ENCODE measurements at regions not wholly inside any gene's neighbourhood (a gene's known extent, or its start where the extent isn't known, plus 50 kb on each side); places are given as distances from the start of the nearest gene placed in this dataset.
"Not testable (repeated sequence)": the region's sequence is repeated elsewhere in the genome, so short reads cannot be mapped to it uniquely, and the experiment has no call there.

- H3K4me3 ChIP-seq (replicated peaks; ENCODE audit: low read depth, low read length) = no peak overlapping the region
- no peaks in the 10 kb centered on the region for H3K36me3 ChIP-seq (ENCODE audit: control insufficient read depth, insufficient read depth, low read length)
- no peak for TF ChIP-seq CTCF (IDR thresholded peaks at IDR 0.05; ENCODE audit: insufficient read depth, low read length, poor library complexity, severe bottlenecking)
- no peak for DNase-seq (ENCODE audit: extremely low read depth, insufficient read length)
- no peaks in the 10 kb centered on the region for H3K27me3 ChIP-seq (replicated peaks; ENCODE audit: control insufficient read depth, insufficient read depth, low read length)
These were observed 463.7 kb downstream of the TMEM135 start for GRCh38 chr11:87501388-87501787.

GRCh38 chr11:87494936-87495335 lies 457.2 kb downstream of the TMEM135 start:
- not testable (repeated sequence) for H3K4me3 ChIP-seq (replicated peaks; ENCODE audit: low read depth, low read length); H3K27me3 ChIP-seq (replicated peaks; ENCODE audit: control insufficient read depth, insufficient read depth, low read length); H3K36me3 ChIP-seq (ENCODE audit: control insufficient read depth, insufficient read depth, low read length); DNase-seq (ENCODE audit: extremely low read depth, insufficient read length)

- H3K4me3 ChIP-seq (replicated peaks; ENCODE audit: low read depth, low read length); H3K27me3 ChIP-seq (replicated peaks; ENCODE audit: control insufficient read depth, insufficient read depth, low read length); DNase-seq (ENCODE audit: extremely low read depth, insufficient read length); H3K36me3 ChIP-seq (ENCODE audit: control insufficient read depth, insufficient read depth, low read length): not testable (repeated sequence)
These were observed 456.3 kb downstream of the TMEM135 start for GRCh38 chr11:87494026-87494425.

GRCh38 chr11:87493516-87493915 lies 455.8 kb downstream of the TMEM135 start:
- no peak for DNase-seq (ENCODE audit: extremely low read depth, insufficient read length)
- H3K4me3 ChIP-seq (replicated peaks; ENCODE audit: low read depth, low read length) = no peak overlapping the region
- TF ChIP-seq CTCF (IDR thresholded peaks at IDR 0.05; ENCODE audit: insufficient read depth, low read length, poor library complexity, severe bottlenecking) = no peak
- H3K36me3 ChIP-seq (ENCODE audit: control insufficient read depth, insufficient read depth, low read length) = no peaks in the 10 kb centered on the region
- no peaks in the 10 kb centered on the region for H3K27me3 ChIP-seq (replicated peaks; ENCODE audit: control insufficient read depth, insufficient read depth, low read length)

- Histone ChIP-seq H3K27me3 (replicated peaks; ENCODE audit: control insufficient read depth, insufficient read depth, low read length) (no peaks in the 10 kb centered on the region), H3K36me3 (ENCODE audit: control insufficient read depth, insufficient read depth, low read length) (no peaks in the 10 kb centered on the region), H3K4me3 (replicated peaks; ENCODE audit: low read depth, low read length) (no peak overlapping the region)
- DNase-seq (ENCODE audit: extremely low read depth, insufficient read length) = no peak
- TF ChIP-seq CTCF (IDR thresholded peaks at IDR 0.05; ENCODE audit: insufficient read depth, low read length, poor library complexity, severe bottlenecking) = no peak
These were observed 453.6 kb downstream of the TMEM135 start for GRCh38 chr11:87491381-87491780.

GRCh38 chr11:87490671-87491070 lies 452.9 kb downstream of the TMEM135 start:
- no peak for DNase-seq (ENCODE audit: extremely low read depth, insufficient read length)
- TF ChIP-seq CTCF (IDR thresholded peaks at IDR 0.05; ENCODE audit: insufficient read depth, low read length, poor library complexity, severe bottlenecking) = no peak
- no peak overlapping the region for H3K4me3 ChIP-seq (replicated peaks; ENCODE audit: low read depth, low read length)
- no peaks in the 10 kb centered on the region for H3K27me3 ChIP-seq (replicated peaks; ENCODE audit: control insufficient read depth, insufficient read depth, low read length)
- no peaks in the 10 kb centered on the region for H3K36me3 ChIP-seq (ENCODE audit: control insufficient read depth, insufficient read depth, low read length)

- H3K27me3 ChIP-seq (replicated peaks; ENCODE audit: control insufficient read depth, insufficient read depth, low read length) = no peaks in the 10 kb centered on the region
- TF ChIP-seq CTCF (IDR thresholded peaks at IDR 0.05; ENCODE audit: insufficient read depth, low read length, poor library complexity, severe bottlenecking) = no peak
- H3K36me3 ChIP-seq (ENCODE audit: control insufficient read depth, insufficient read depth, low read length) = no peaks in the 10 kb centered on the region
- no peak for DNase-seq (ENCODE audit: extremely low read depth, insufficient read length)
- H3K4me3 ChIP-seq (replicated peaks; ENCODE audit: low read depth, low read length) = no peak overlapping the region
These were observed 446.8 kb downstream of the TMEM135 start for GRCh38 chr11:87484566-87484965.
